ENCODE measurements at regions not wholly inside any gene's neighbourhood (a gene's known extent, or its start where the extent isn't known, plus 50 kb on each side); places are given as distances from the start of the nearest gene placed in this dataset.

GRCh38 chr11:111444040-111444439 lies 65.0 kb upstream of the POU2AF1 start:
- TF ChIP-seq CTCF (IDR thresholded peaks at IDR 0.05; ENCODE audit: low read depth, low read length, missing control alignments) = no peak
- no peak overlapping the region for H3K4me3 ChIP-seq (replicated peaks; ENCODE audit: low read depth, low read length)
- no peak for DNase-seq (ENCODE audit: extremely low read depth, low read depth)

GRCh38 chr11:111443640-111444039 lies 64.6 kb upstream of the POU2AF1 start:
- no peak for DNase-seq (ENCODE audit: extremely low read depth, low read depth)
- H3K4me3 ChIP-seq (replicated peaks; ENCODE audit: low read depth, low read length) = no peak overlapping the region
- no peak for TF ChIP-seq CTCF (IDR thresholded peaks at IDR 0.05; ENCODE audit: low read depth, low read length, missing control alignments)

- DNase-seq (ENCODE audit: extremely low read depth, low read depth) = no peak
- no peak overlapping the region for H3K4me3 ChIP-seq (replicated peaks; ENCODE audit: low read depth, low read length)
- TF ChIP-seq CTCF (IDR thresholded peaks at IDR 0.05; ENCODE audit: low read depth, low read length, missing control alignments) = no peak
Measured at GRCh38 chr11:111443032-111443431, 64.0 kb upstream of the POU2AF1 start.

- TF ChIP-seq CTCF (IDR thresholded peaks at IDR 0.05; ENCODE audit: low read depth, low read length, missing control alignments) = no peak
- no peak for DNase-seq (ENCODE audit: extremely low read depth, low read depth)
- H3K4me3 ChIP-seq (replicated peaks; ENCODE audit: low read depth, low read length) = no peak overlapping the region
Measured at GRCh38 chr11:111441443-111441842, 62.4 kb upstream of the POU2AF1 start.

GRCh38 chr11:111440416-111441205 lies 61.5 kb upstream of the POU2AF1 start:
- no peak for TF ChIP-seq CTCF (IDR thresholded peaks at IDR 0.05; ENCODE audit: low read depth, low read length, missing control alignments)
- no peak overlapping the region for H3K4me3 ChIP-seq (replicated peaks; ENCODE audit: low read depth, low read length)
- DNase-seq (ENCODE audit: extremely low read depth, low read depth) = no peak

- no peak for DNase-seq (ENCODE audit: extremely low read depth, low read depth)
- H3K4me3 ChIP-seq (replicated peaks; ENCODE audit: low read depth, low read length) = no peak overlapping the region
Measured at GRCh38 chr11:111439901-111440300, 60.8 kb upstream of the POU2AF1 start.

More at GRCh38 chr11:111439901-111440300, 60.8 kb upstream of the POU2AF1 start:
- no peak for TF ChIP-seq CTCF (IDR thresholded peaks at IDR 0.05; ENCODE audit: low read depth, low read length, missing control alignments)

Measured in HFF-Myc (cell line).